Neural progenitor cell (in vitro differentiated cells): ENCODE measurements at regions not wholly inside any gene's neighbourhood (a gene's known extent, or its start where the extent isn't known, plus 50 kb on each side); places are given as distances from the start of the nearest gene placed in this dataset.

Experiments
- CTCF ChIP-seq: fragments of 200-600 bp; sonication (generic); IDR thresholded peaks from 2 replicates; pipeline ENCODE4 v1.5.1; 2017; ENCODE audit warnings: antibody characterized with exemption, mild to moderate bottlenecking
- EZH2 ChIP-seq: fragments of 200-600 bp; sonication (generic); IDR thresholded peaks from 2 replicates; pipeline ENCODE4 v1.6.1; 2017; ENCODE audit warnings: antibody characterized with exemption, mild to moderate bottlenecking, moderate library complexity

- TF ChIP-seq CTCF (no peak), EZH2 (no peak)
Measured at GRCh38 chr10:89937494-89937893, 236.1 kb downstream of the KIF20B start.
